Keratinocyte (primary cell): ENCODE measurements at regions not wholly inside any gene's neighbourhood (a gene's known extent, or its start where the extent isn't known, plus 50 kb on each side); places are given as distances from the start of the nearest gene placed in this dataset.

Experiments
- DNase-seq: peaks from one replicate; pipeline ENCODE4 v3.0.0-alpha.2; 2011; ENCODE audit warnings: low read depth, missing footprints, low spot score
- FAIRE-seq: peaks from 2 replicates; lab custom pipeline; 2011; peaks lifted over from hg19 to GRCh38; lab: Jason Lieb, UNC
- H2AFZ ChIP-seq: 2 replicates; pipeline ENCODE4 v1.6.0; 2012; ENCODE audit warnings: low read length, control low read depth, inconsistent platforms; ENCODE audit not compliant: control insufficient read depth
- H3K27ac ChIP-seq: 2 replicates; pipeline ENCODE4 v1.5.1; 2011; ENCODE audit warnings: low read length; ENCODE audit not compliant: control insufficient read depth, insufficient read depth
- H3K27me3 ChIP-seq: 3 replicates; pipeline ENCODE4 v1.6.0; 2011; ENCODE audit warnings: low read length; ENCODE audit not compliant: control insufficient read depth, insufficient read depth; ENCODE audit errors: extremely low read depth
- H3K36me3 ChIP-seq, 2 experiments: 2 replicates in 1 of 2; 3 replicates in 1 of 2; pipeline ENCODE4 v1.5.1; 2011; ENCODE audit warnings: low read length in 2 of 2, mild to moderate bottlenecking in 1 of 2; ENCODE audit not compliant: control insufficient read depth in 2 of 2, insufficient read depth in 2 of 2; ENCODE audit errors: extremely low read depth in 1 of 2
- H3K4me1 ChIP-seq: 3 replicates; pipeline ENCODE4 v1.5.1; 2011; ENCODE audit warnings: low read length; ENCODE audit not compliant: control insufficient read depth, insufficient read depth; ENCODE audit errors: extremely low read depth
- H3K4me2 ChIP-seq: 3 replicates; pipeline ENCODE4 v1.6.0; 2011; ENCODE audit warnings: low read depth, low read length; ENCODE audit not compliant: control insufficient read depth, insufficient read depth; ENCODE audit errors: extremely low read depth
- H3K4me3 ChIP-seq, 3 experiments: fragments of 200-600 bp in 1 of 3; sonication (generic) in 1 of 3; 2 replicates in 2 of 3; 3 replicates in 1 of 3; pipeline ENCODE4 v1.5.1; 2011 to 2016; ENCODE audit warnings: low read length in 3 of 3, mild to moderate bottlenecking in 3 of 3, control low read depth in 2 of 3, inconsistent platforms in 1 of 3, low read depth in 1 of 3, mixed read lengths in 1 of 3, mixed run types in 1 of 3, moderate library complexity in 1 of 3; ENCODE audit not compliant: control insufficient read depth in 2 of 3, insufficient read depth in 2 of 3; ENCODE audit errors: extremely low read depth in 1 of 3
- H3K79me2 ChIP-seq: 2 replicates; pipeline ENCODE4 v1.6.0; 2012; ENCODE audit warnings: low read length; ENCODE audit not compliant: control insufficient read depth, insufficient read depth
- H3K9ac ChIP-seq: 3 replicates; pipeline ENCODE4 v1.6.0; 2011; ENCODE audit warnings: low read length; ENCODE audit not compliant: control insufficient read depth, insufficient read depth; ENCODE audit errors: extremely low read depth
- H3K9me1 ChIP-seq: 3 replicates; pipeline ENCODE4 v1.6.0; 2011; ENCODE audit warnings: low read length; ENCODE audit not compliant: control insufficient read depth, insufficient read depth; ENCODE audit errors: extremely low read depth
- H3K9me3 ChIP-seq: 2 replicates; pipeline ENCODE4 v1.5.1; 2012; ENCODE audit warnings: low read depth, low read length; ENCODE audit not compliant: control insufficient read depth
- H4K20me1 ChIP-seq: 3 replicates; pipeline ENCODE4 v1.6.0; 2011; ENCODE audit warnings: low read length; ENCODE audit not compliant: control insufficient read depth, insufficient read depth; ENCODE audit errors: extremely low read depth
- EZH2 ChIP-seq: IDR thresholded peaks from one replicate; pipeline ENCODE4 v1.6.1; 2012; ENCODE audit warnings: inconsistent platforms, mild to moderate bottlenecking, low read length, moderate library complexity
- dilution Hi-C: fragments of 300-500 bp; cut with MboI; formaldehyde crosslinking; loops from one replicate; pipeline ENCODE4 v1.7.0; 2020; ENCODE audit warnings: low sequenced_read_pairs; ENCODE audit not compliant: extremely low pct_ligation_motif_present
- TF ChIP-seq, protein P1 (sequence below), 3 experiments: IDR thresholded peaks in 1 of 3; conservative IDR thresholded peaks in 1 of 3; optimal IDR thresholded peaks in 1 of 3; 2 replicates in 2 of 3; 3 replicates in 1 of 3; pipeline versions ENCODE3 to v1.5.1; 2011; ENCODE audit warnings: low read length in 3 of 3, mild to moderate bottlenecking in 3 of 3, moderate library complexity in 2 of 3, control low read depth in 1 of 3, inconsistent platforms in 1 of 3; ENCODE audit not compliant: insufficient read depth in 2 of 3; ENCODE audit errors: extremely low read depth in 1 of 3

DNA sequence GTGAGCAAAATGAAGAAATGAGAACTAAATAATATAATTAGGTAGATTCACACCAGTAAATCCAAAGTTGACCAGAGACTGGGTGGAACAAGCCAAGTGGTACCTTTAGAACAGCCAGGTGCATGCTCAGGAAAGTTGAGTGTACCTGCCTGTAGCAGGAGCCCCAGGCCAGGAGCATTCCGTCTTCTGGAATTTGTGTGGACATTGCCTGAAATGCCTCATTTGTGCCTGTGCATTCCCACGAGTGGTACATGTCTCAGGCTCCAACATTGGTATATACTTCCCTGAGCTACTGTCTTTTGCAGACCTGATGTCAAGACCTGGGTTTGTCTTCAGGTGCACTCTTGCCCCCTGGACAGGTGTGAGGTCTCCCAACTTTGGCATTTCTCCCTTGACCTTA, 187.6 kb upstream of the NECTIN1 start:
- H2AFZ ChIP-seq = no peak overlapping the region
- no peak for DNase-seq
- H3K4me2 ChIP-seq = no peak overlapping the region
- no peaks in the 10 kb centered on the region for H3K36me3 ChIP-seq
- H3K9me3 ChIP-seq = peaks cover 1% of the 10 kb centered on the region
- no peaks in the 10 kb centered on the region for H3K4me1 ChIP-seq
- no peak overlapping the region for H3K9ac ChIP-seq
- no peak overlapping the region for H3K4me3 ChIP-seq
- dilution Hi-C loops = no loop called here
- no peak for FAIRE-seq
- H4K20me1 ChIP-seq = no peaks in the 10 kb centered on the region
- no peak overlapping the region for H3K27ac ChIP-seq
- TF ChIP-seq EZH2 = no peak
- TF ChIP-seq, protein P1, sequence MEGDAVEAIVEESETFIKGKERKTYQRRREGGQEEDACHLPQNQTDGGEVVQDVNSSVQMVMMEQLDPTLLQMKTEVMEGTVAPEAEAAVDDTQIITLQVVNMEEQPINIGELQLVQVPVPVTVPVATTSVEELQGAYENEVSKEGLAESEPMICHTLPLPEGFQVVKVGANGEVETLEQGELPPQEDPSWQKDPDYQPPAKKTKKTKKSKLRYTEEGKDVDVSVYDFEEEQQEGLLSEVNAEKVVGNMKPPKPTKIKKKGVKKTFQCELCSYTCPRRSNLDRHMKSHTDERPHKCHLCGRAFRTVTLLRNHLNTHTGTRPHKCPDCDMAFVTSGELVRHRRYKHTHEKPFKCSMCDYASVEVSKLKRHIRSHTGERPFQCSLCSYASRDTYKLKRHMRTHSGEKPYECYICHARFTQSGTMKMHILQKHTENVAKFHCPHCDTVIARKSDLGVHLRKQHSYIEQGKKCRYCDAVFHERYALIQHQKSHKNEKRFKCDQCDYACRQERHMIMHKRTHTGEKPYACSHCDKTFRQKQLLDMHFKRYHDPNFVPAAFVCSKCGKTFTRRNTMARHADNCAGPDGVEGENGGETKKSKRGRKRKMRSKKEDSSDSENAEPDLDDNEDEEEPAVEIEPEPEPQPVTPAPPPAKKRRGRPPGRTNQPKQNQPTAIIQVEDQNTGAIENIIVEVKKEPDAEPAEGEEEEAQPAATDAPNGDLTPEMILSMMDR (optimal IDR thresholded peaks at IDR 0.05 in 1 of 3, IDR thresholded peaks at IDR 0.05 in 1 of 3, conservative IDR thresholded peaks at IDR 0.05 in 1 of 3; ENCODE audit: extremely low read depth in 1 of 3, insufficient read depth in 2 of 3, low read length in 3 of 3) = no peak
- no peaks in the 10 kb centered on the region for H3K9me1 ChIP-seq
- H3K79me2 ChIP-seq = no peaks in the 10 kb centered on the region
- H3K27me3 ChIP-seq = peaks cover 18% of the 10 kb centered on the region

- Histone ChIP-seq H3K9ac (no peak overlapping the region), H3K36me3 (no peaks in the 10 kb centered on the region), H3K4me3 (no peak overlapping the region), H3K27me3 (peaks cover 38% of the 10 kb centered on the region), H4K20me1 (no peaks in the 10 kb centered on the region), H2AFZ (no peak overlapping the region), H3K79me2 (no peaks in the 10 kb centered on the region), H3K9me1 (no peaks in the 10 kb centered on the region), H3K4me1 (no peaks in the 10 kb centered on the region), H3K4me2 (no peak overlapping the region), H3K9me3 (peaks cover 1% of the 10 kb centered on the region), H3K27ac (no peak overlapping the region)
- no peak for DNase-seq
- no peak for TF ChIP-seq EZH2
- TF ChIP-seq, protein P1 (optimal IDR thresholded peaks at IDR 0.05 in 1 of 3, IDR thresholded peaks at IDR 0.05 in 1 of 3, conservative IDR thresholded peaks at IDR 0.05 in 1 of 3; ENCODE audit: extremely low read depth in 1 of 3, insufficient read depth in 2 of 3, low read length in 3 of 3) = no peak
- dilution Hi-C loops = no loop called here
- FAIRE-seq = no peak
Measured at GRCh38 chr11:119912229-119912628, 183.2 kb upstream of the NECTIN1 start.
